Eye (tissue), 1 donor: ENCODE measurements at regions not wholly inside any gene's neighbourhood (a gene's known extent, or its start where the extent isn't known, plus 50 kb on each side); places are given as distances from the start of the nearest gene placed in this dataset.
"Not testable (repeated sequence)": the region's sequence is repeated elsewhere in the genome, so short reads cannot be mapped to it uniquely, and the experiment has no call there.

Experiments
- DNase-seq: peaks from one replicate; pipeline ENCODE4 v3.0.0-alpha.2; 2015

GRCh38 chr5:39526914-39527477 lies 102.2 kb upstream of the DAB2 start:
- no peak for DNase-seq

- not testable (repeated sequence) for DNase-seq
Observed at GRCh38 chr5:39525781-39526180, 101.0 kb upstream of the DAB2 start.

- no peak for DNase-seq
Observed at GRCh38 chr5:39525271-39525670, 100.5 kb upstream of the DAB2 start.

- DNase-seq = no peak
Observed at GRCh38 chr5:39523821-39524220, 99.0 kb upstream of the DAB2 start.

- no peak for DNase-seq
Observed at GRCh38 chr5:39521940-39522590, 97.3 kb upstream of the DAB2 start.

GRCh38 chr5:39521098-39521860 lies 96.5 kb upstream of the DAB2 start:
- DNase-seq = no peak

GRCh38 chr5:39520232-39520572 lies 95.4 kb upstream of the DAB2 start:
- DNase-seq = peak; percentile 81

GRCh38 chr5:39519566-39520231 lies 94.9 kb upstream of the DAB2 start:
- DNase-seq = peak; percentile 42

- DNase-seq = no peak
Observed at GRCh38 chr5:39519079-39519478, 94.3 kb upstream of the DAB2 start.

GRCh38 chr5:39518516-39518915 lies 93.7 kb upstream of the DAB2 start:
- peak; percentile 55 for DNase-seq

GRCh38 chr5:39517800-39518199 lies 93.0 kb upstream of the DAB2 start:
- no peak for DNase-seq

GRCh38 chr5:39515881-39516280 lies 91.1 kb upstream of the DAB2 start:
- DNase-seq = no peak

GRCh38 chr5:39513236-39513635 lies 88.5 kb upstream of the DAB2 start:
- DNase-seq = no peak

GRCh38 chr5:39506211-39506610 lies 81.4 kb upstream of the DAB2 start:
- no peak for DNase-seq

GRCh38 chr5:39505791-39506190 lies 81.0 kb upstream of the DAB2 start:
- DNase-seq = no peak

- DNase-seq = no peak
Observed at GRCh38 chr5:39505363-39505762, 80.6 kb upstream of the DAB2 start.

- no peak for DNase-seq
Observed at GRCh38 chr5:39503155-39503554, 78.4 kb upstream of the DAB2 start.

GRCh38 chr5:39502704-39503103 lies 77.9 kb upstream of the DAB2 start:
- no peak for DNase-seq

- DNase-seq = no peak
Observed at GRCh38 chr5:39501397-39501796, 76.6 kb upstream of the DAB2 start.

GRCh38 chr5:39500551-39501175 lies 75.9 kb upstream of the DAB2 start:
- no peak for DNase-seq

- no peak for DNase-seq
Observed at GRCh38 chr5:39498278-39498952, 73.6 kb upstream of the DAB2 start.

GRCh38 chr5:39497322-39497721 lies 72.5 kb upstream of the DAB2 start:
- no peak for DNase-seq

GRCh38 chr5:39495227-39495626 lies 70.4 kb upstream of the DAB2 start:
- no peak for DNase-seq
